ENCODE measurements at regions not wholly inside any gene's neighbourhood (a gene's known extent, or its start where the extent isn't known, plus 50 kb on each side); places are given as distances from the start of the nearest gene placed in this dataset.

DNA sequence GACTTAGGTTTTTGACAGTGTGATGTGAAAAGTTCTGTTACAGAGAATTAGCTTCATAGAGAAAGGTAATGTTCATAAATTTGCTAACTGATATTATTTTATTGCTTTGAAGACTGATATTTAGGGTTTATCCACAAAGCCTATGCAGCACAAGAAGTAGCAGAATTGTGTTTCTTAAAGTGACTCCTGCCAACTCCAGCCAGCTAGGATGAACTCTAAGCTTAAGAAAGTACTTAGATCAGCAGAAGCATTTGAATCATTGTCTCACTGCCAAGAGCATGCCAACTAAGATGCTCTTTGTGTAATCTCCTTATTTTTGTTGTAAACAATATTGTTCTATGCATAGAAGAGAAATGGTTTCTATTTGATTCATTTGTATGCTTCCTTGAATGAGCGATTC, 589.4 kb upstream of the ADGRL4 start:
- TF ChIP-seq, protein P1, sequence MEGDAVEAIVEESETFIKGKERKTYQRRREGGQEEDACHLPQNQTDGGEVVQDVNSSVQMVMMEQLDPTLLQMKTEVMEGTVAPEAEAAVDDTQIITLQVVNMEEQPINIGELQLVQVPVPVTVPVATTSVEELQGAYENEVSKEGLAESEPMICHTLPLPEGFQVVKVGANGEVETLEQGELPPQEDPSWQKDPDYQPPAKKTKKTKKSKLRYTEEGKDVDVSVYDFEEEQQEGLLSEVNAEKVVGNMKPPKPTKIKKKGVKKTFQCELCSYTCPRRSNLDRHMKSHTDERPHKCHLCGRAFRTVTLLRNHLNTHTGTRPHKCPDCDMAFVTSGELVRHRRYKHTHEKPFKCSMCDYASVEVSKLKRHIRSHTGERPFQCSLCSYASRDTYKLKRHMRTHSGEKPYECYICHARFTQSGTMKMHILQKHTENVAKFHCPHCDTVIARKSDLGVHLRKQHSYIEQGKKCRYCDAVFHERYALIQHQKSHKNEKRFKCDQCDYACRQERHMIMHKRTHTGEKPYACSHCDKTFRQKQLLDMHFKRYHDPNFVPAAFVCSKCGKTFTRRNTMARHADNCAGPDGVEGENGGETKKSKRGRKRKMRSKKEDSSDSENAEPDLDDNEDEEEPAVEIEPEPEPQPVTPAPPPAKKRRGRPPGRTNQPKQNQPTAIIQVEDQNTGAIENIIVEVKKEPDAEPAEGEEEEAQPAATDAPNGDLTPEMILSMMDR (IDR thresholded peaks at IDR 0.05; ENCODE audit: insufficient read depth, low read length, poor library complexity, severe bottlenecking) = no peak
- no peak for TF ChIP-seq EZH2phosphoT487 (conservative IDR thresholded peaks at IDR 0.05; ENCODE audit: low read length)

Measured in SU-DHL-6 (cell line).